SK-N-SH (cell line): ENCODE measurements at regions not wholly inside any gene's neighbourhood (a gene's known extent, or its start where the extent isn't known, plus 50 kb on each side); places are given as distances from the start of the nearest gene placed in this dataset.

ENCODE experiments used
- EP300 ChIP-seq, 2 experiments: IDR thresholded peaks; 2 replicates each; pipeline versions ENCODE4 v1.4.0 to v1.6.1; 2012; ENCODE audit warnings: borderline replicate concordance in 1 of 2, low read depth in 1 of 2, low read length in 1 of 2
- RCOR1 ChIP-seq: fragments of 150-350 bp; IDR thresholded peaks from 2 replicates; pipeline ENCODE4 v1.6.1; 2017; ENCODE audit warnings: antibody characterized with exemption, low read length
- TF ChIP-seq, protein P1 (sequence below): fragments of 150-350 bp; IDR thresholded peaks from 2 replicates; pipeline ENCODE4 v1.6.1; 2017; ENCODE audit warnings: antibody characterized with exemption, low read length, low read depth, borderline replicate concordance

DNA sequence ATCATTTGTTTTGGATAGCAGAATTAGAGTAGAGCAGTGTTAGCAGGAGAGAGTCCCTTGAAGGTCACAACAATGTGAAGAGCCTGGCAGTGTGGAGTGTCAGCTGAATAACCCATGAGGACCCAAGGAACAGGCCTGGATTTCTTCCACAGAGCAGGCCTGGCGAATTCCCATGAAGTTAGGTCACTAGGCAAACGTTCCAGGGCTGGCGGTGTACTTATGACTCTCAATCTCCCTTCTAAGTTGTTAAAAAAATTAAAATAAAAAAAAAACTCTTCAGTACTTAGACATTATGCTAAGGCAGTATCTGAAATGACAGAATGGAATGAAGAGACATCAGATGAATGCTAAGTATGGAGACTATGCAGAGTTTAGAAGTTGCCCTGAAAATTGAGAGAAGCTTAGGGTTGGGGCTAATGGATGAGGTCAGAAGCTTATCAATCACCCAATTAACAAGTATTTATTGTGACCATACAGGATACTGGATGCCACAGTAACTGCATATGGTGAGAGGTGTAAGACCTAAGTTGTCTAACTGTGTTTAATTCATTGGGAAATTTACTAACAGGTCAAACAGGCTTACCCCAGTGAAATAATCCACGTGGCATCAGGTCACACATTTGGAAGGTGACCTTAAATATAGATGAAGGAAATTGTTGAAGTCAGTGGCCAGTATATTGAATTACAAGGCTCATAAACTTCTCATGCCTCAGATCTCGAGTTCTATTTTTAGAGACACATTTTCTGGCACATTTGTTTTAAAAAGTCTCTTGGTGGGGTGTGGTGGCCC lies 126.2 kb upstream of the NRP1 start:
- TF ChIP-seq EP300 (IDR thresholded peaks at IDR 0.05; ENCODE audit: borderline replicate concordance in 1 of 2, low read depth in 1 of 2, low read length in 1 of 2) (peak in 1 of 2 experiments; percentile 30; a peak in 1 of 4 replicates), RCOR1 (no peak)
- TF ChIP-seq, protein P1, sequence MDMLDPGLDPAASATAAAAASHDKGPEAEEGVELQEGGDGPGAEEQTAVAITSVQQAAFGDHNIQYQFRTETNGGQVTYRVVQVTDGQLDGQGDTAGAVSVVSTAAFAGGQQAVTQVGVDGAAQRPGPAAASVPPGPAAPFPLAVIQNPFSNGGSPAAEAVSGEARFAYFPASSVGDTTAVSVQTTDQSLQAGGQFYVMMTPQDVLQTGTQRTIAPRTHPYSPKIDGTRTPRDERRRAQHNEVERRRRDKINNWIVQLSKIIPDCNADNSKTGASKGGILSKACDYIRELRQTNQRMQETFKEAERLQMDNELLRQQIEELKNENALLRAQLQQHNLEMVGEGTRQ = no peak
